ENCODE measurements at regions not wholly inside any gene's neighbourhood (a gene's known extent, or its start where the extent isn't known, plus 50 kb on each side); places are given as distances from the start of the nearest gene placed in this dataset.

DNA sequence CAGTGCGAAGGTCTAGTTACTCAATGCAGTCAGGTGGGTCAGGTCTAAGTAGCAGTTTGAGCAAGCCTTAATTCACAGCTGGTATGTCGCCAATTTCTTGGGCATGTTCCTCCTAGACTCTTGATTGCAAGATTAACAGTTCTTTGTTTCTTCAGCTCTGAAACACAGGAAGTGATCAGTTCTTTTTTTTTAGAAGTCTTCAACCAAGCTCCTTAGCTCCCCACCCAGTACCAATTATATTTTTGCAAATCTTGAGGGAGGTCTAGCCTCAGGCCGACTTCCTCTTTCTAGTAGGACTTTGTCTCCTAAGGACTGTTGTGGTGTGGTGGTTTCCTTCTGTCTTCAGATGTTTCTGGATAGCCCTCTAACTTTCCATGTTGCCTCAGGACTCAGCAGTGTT lies 2054.2 kb downstream of the MAT2B start:
- TF ChIP-seq, protein P1, sequence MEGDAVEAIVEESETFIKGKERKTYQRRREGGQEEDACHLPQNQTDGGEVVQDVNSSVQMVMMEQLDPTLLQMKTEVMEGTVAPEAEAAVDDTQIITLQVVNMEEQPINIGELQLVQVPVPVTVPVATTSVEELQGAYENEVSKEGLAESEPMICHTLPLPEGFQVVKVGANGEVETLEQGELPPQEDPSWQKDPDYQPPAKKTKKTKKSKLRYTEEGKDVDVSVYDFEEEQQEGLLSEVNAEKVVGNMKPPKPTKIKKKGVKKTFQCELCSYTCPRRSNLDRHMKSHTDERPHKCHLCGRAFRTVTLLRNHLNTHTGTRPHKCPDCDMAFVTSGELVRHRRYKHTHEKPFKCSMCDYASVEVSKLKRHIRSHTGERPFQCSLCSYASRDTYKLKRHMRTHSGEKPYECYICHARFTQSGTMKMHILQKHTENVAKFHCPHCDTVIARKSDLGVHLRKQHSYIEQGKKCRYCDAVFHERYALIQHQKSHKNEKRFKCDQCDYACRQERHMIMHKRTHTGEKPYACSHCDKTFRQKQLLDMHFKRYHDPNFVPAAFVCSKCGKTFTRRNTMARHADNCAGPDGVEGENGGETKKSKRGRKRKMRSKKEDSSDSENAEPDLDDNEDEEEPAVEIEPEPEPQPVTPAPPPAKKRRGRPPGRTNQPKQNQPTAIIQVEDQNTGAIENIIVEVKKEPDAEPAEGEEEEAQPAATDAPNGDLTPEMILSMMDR (IDR thresholded peaks at IDR 0.05; ENCODE audit: low read depth, low read length): no peak
- no peak for TF ChIP-seq POLR2A (IDR thresholded peaks at IDR 0.05; ENCODE audit: extremely low read depth, insufficient read length)
- TF ChIP-seq MYC (IDR thresholded peaks at IDR 0.05; ENCODE audit: low read depth, low read length): 0 out of 2 replicates have a peak, but pooled peaks have one; percentile 6
- TF ChIP-seq, protein P2, sequence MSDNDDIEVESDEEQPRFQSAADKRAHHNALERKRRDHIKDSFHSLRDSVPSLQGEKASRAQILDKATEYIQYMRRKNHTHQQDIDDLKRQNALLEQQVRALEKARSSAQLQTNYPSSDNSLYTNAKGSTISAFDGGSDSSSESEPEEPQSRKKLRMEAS (IDR thresholded peaks at IDR 0.05; ENCODE audit: low read depth, low read length): no peak

All from NB4 (cell line).